GM12801 (cell line): ENCODE measurements at regions not wholly inside any gene's neighbourhood (a gene's known extent, or its start where the extent isn't known, plus 50 kb on each side); places are given as distances from the start of the nearest gene placed in this dataset.

Experiments used
- TF ChIP-seq, protein P1 (sequence below): IDR thresholded peaks from one replicate; pipeline ENCODE4 v1.5.1; 2011; ENCODE audit warnings: control low read depth; ENCODE audit not compliant: insufficient read length; ENCODE audit errors: extremely low read depth

DNA sequence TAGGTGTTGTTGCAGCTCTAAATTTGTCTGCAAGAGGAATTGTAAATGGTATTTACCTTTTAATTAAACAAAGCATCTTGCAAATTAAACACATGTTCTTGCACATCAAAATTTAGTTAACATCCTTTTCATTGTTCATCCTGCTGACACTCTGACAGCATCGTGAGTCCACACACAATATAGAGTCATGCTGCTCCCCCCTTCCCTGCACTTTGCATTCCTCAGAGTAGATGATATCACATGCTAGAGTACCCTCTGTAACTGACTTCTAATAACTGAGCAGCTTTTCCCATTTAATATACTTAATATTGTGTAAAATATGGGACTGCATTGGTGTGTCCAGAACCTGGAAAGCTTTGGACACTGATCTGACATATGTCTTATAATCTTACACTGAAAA, 138.8 kb upstream of the DPYD start:
- TF ChIP-seq, protein P1, sequence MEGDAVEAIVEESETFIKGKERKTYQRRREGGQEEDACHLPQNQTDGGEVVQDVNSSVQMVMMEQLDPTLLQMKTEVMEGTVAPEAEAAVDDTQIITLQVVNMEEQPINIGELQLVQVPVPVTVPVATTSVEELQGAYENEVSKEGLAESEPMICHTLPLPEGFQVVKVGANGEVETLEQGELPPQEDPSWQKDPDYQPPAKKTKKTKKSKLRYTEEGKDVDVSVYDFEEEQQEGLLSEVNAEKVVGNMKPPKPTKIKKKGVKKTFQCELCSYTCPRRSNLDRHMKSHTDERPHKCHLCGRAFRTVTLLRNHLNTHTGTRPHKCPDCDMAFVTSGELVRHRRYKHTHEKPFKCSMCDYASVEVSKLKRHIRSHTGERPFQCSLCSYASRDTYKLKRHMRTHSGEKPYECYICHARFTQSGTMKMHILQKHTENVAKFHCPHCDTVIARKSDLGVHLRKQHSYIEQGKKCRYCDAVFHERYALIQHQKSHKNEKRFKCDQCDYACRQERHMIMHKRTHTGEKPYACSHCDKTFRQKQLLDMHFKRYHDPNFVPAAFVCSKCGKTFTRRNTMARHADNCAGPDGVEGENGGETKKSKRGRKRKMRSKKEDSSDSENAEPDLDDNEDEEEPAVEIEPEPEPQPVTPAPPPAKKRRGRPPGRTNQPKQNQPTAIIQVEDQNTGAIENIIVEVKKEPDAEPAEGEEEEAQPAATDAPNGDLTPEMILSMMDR: no peak

DNA sequence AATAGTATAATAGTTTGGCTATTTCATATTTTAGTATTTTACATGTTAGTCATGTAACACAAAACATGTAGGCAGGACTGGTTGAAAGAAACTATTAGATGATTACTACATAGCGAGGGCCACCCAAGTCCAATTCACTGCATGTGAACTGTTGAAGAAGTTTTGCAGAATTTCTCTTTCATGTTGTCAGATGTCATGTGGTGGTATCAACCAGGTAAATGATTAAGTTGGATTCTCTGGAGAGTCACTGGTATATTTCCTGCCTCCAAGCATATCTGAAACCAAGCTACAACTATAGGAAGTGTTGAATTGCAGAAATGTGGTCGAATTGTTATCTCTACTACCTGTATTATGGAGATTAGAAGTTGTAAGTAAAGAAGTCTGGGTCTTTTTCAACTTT, 137.8 kb upstream of the DPYD start:
- TF ChIP-seq, protein P1: no peak

DNA sequence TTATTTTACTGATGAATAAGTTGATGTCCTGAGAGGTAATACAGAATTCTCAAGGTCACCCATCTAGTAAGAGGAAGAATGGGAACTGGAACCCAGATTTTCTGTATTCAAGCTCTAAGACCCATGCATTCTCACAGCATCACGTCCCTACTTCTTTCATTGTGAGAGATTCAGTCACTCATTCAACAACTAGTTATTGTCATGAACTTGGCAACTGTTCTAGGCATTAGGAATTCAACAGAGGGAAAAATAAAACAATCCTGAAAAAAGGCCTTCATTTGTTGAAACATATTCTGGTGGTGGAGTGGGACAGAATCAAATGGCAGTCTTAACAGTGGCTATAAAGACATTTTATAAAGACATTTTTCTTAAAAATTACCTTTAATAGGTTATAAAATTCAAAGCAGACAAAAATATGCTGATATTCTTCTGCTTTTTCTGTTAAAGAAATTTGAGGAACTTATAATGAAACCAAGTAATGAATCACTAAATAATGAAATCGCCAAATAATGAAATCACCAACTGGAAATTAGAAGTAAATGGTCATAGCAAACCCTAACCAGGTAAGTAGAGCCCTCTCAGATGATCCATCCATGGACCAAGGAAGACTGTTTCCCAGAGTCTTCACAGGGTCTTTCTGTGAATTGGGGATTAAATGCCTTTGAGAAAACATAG, 136.5 kb upstream of the DPYD start:
- TF ChIP-seq, protein P1: no peak

DNA sequence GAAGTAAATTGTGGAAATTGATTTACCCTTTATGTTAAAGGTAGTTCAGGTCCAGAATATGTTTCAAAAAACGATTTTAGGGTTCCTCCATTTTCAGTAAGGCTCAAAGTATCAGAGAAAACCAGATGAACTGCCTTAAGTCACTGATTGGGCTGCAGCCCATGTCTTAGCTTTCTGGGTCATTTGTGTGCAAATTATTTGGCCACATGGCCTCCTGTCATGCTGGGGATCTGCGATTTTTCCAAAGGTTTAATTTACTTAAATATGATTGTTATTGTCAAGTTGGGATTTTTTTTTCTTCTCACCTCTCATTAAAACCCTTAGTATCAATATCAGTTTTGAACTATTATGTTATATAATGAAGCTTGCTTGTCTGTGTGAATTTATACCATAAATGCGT, 135.9 kb upstream of the DPYD start:
- TF ChIP-seq, protein P1: no peak

DNA sequence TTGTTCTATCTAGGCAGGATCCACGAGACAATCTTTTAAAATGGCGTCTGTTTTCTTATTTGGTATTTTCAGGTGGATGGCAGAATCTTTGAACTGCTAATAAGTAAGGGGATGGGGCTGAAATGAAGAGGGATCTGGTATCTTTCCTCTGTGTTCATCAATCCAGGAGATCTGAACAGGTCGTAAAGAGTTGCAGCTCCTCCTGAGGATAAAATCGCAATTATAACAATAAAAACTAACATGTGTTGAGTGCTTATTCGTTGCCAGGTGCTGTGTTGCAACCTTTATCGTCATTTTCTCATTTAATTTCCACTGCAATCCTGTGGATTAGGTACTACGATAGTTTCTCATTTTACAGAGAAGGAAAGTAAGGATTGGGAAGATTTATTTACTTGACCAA, 134.6 kb upstream of the DPYD start:
- TF ChIP-seq, protein P1: no peak

DNA sequence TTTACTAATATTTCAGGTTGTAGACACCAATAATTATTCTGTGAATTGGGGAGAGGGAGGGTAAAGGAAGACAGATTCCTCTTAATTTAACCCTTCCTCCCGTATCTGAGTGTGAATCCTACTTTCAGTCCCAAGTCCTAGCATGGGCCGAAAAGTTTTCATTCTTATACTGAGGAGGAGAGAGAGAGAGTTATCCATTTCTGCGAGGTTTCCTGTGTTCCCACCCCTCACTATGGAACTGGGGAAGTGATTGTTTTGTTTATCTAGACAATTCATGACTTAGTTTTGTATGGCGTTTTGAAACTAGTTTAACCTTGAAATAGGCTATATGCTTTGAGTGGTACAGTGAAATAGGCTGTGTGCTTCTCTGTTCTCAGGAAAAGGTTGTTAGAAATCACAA, 134.0 kb upstream of the DPYD start:
- TF ChIP-seq, protein P1: no peak

DNA sequence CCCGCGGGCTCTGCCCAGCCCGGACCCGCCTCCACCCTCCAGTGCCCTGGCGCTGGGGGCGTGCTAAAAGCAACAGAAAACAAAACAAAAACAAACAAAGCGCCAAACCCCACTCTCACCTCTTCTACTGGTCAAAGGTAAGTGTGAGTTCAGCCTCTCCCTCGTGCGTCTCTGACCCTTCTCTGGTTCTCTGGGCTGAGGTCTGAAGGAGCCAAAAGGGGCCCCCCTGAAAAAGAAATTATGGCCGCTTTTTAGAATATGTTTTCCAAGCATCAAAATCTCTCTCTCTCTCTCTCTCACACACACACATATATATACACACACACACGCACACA, 133.5 kb upstream of the DPYD start:
- TF ChIP-seq, protein P1: no peak
